ENCODE measurements at regions not wholly inside any gene's neighbourhood (a gene's known extent, or its start where the extent isn't known, plus 50 kb on each side); places are given as distances from the start of the nearest gene placed in this dataset.
A peak's percentile ranks its signal among the peaks of the same experiment; 100 is the strongest.

DNA sequence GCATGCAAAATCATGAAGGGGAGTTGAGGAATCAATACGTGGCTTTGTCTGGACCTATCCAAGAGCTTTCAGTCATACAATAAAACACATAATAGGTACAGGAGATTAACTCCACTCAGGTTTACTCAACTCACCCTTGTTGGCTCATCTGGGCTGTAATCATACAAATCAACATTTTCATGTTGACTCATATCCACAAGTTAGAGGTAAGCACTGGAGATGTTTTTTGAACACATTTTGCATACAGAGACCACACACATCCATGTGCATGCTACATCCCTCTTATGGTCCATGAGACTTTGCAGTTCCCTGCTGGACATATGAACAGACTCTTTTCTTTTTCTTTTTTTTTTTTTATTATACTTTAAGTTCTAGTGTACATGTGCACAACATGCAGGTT lies 336.9 kb upstream of the PIK3C3 start:
- no peak overlapping the region for H3K27ac ChIP-seq
- ATAC-seq (no peak), DNase-seq (no peak)
- no peak overlapping the region for H3K4me3 ChIP-seq
- H3K4me1 ChIP-seq = no peaks in the 10 kb centered on the region
- H3K36me3 ChIP-seq = no peaks in the 10 kb centered on the region
- 84 to 91% (median 90%) methylated on average over 1 of the region's 1 CpG for WGBS, 4 donors
- intact Hi-C loops (cut with DNase I) = no loop called here
- no peaks in the 10 kb centered on the region for H3K27me3 ChIP-seq
- TF ChIP-seq CTCF (IDR thresholded peaks at IDR 0.05) (no peak), POLR2A (IDR thresholded peaks at IDR 0.05) (no peak)
- no peaks in the 10 kb centered on the region for H3K9me3 ChIP-seq

GRCh38 chr18:41617647-41618046 lies 337.4 kb upstream of the PIK3C3 start:
- intact Hi-C loops (cut with DNase I) = no loop called here
- no peaks in the 10 kb centered on the region for H3K4me1 ChIP-seq
- H3K4me3 ChIP-seq = no peak overlapping the region
- H3K27ac ChIP-seq = no peak overlapping the region
- no peaks in the 10 kb centered on the region for H3K36me3 ChIP-seq
- TF ChIP-seq CTCF (IDR thresholded peaks at IDR 0.05) = no peak
- no peak for TF ChIP-seq POLR2A (IDR thresholded peaks at IDR 0.05)
- no peaks in the 10 kb centered on the region for H3K27me3 ChIP-seq
- ATAC-seq (no peak), DNase-seq (no peak)
- H3K9me3 ChIP-seq = no peaks in the 10 kb centered on the region
- 81 to 86% (median 84%) methylated on average over 2 of the region's 2 CpGs for WGBS, 4 donors

GRCh38 chr18:41613003-41613609 lies 341.9 kb upstream of the PIK3C3 start:
- no peaks in the 10 kb centered on the region for H3K36me3 ChIP-seq
- DNase-seq (no peak), ATAC-seq (peak in 1 of 4 donors; percentile 55)
- H3K27ac ChIP-seq = no peak overlapping the region
- H3K4me1 ChIP-seq = no peaks in the 10 kb centered on the region
- H3K4me3 ChIP-seq = no peak overlapping the region
- no peaks in the 10 kb centered on the region for H3K27me3 ChIP-seq
- intact Hi-C loops (cut with DNase I) = no loop called here
- TF ChIP-seq CTCF (IDR thresholded peaks at IDR 0.05) (no peak), POLR2A (IDR thresholded peaks at IDR 0.05) (no peak)
- H3K9me3 ChIP-seq = peaks cover 0 to 4% (median 0%) of the 10 kb centered on the region in 12 donors
- 34 to 45% (median 35%) methylated on average over 6 of the region's 6 CpGs for WGBS, 4 donors

DNA sequence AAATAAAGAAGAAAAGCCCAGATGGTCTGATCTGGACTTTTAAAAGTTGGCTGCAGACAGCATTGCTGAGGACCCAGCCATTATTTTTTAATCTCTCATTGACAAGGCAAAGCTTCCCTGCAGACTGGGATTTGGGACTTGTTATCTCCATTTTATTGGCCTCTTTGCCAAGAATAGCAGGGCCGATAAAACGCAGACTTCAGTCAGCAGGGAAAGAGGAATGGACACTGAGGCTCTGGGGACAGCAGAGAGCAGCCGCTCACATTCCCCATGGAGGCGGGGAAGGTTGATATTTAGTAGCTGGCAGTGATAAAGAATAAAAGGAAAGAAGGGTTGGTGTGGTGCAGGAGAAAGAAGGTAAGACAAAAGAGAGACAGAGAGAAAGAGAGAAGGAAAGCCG lies 350.1 kb upstream of the PIK3C3 start:
- peaks cover 0 to 3% (median 0%) of the 10 kb centered on the region in 12 donors for H3K9me3 ChIP-seq

More for the DNA sequence above, 350.1 kb upstream of the PIK3C3 start:
- H3K4me3 ChIP-seq = no peak overlapping the region
- no peaks in the 10 kb centered on the region for H3K27me3 ChIP-seq
- WGBS, 4 donors = 31 to 44% (median 32%) methylated on average over 5 of the region's 5 CpGs
- no peaks in the 10 kb centered on the region for H3K36me3 ChIP-seq
- peak in 1 of 4 donors; percentile 34 for ATAC-seq
- no peak for TF ChIP-seq POLR2A (IDR thresholded peaks at IDR 0.05)
- peak in 1 of 12 donors; percentile 3 for TF ChIP-seq CTCF (IDR thresholded peaks at IDR 0.05)
- intact Hi-C loops (cut with DNase I) = no loop called here
- no peak overlapping the region for H3K27ac ChIP-seq
- H3K4me1 ChIP-seq = peaks cover 0 to 7% (median 0%) of the 10 kb centered on the region in 12 donors
- peak in 1 of 5 donors; percentile 30 for DNase-seq
